K562 (cell line): ENCODE measurements at regions not wholly inside any gene's neighbourhood (a gene's known extent, or its start where the extent isn't known, plus 50 kb on each side); places are given as distances from the start of the nearest gene placed in this dataset.

ENCODE experiments used
- ATAC-seq: fragments of 200-7000 bp; cut with Tn5 transposase; 3 replicates; pipeline ENCODE4 v1.9.1; 2020; ENCODE audit warnings: moderate library complexity
- BruUV-seq: library from RNA; stranded (reverse); fragments of 400-500 nt; replicated peaks from 2 replicates; lab custom pipeline; 2021; lab: Mats Ljungman, UMichigan
- CTCF ChIA-PET: fragments of 300-600 bp; formaldehyde crosslinking; extraction: SDS; loops from one replicate; lab custom pipeline; 2021; ENCODE audit warnings: low intra/inter-chr PET ratio; lab: Yijun Ruan, JAX
- POLR2A ChIA-PET: fragments of 300-600, 350-650 bp; sonication (Branson Sonifier 250); formaldehyde crosslinking; extraction: SDS; loops from one replicate; lab custom pipeline; 2021; ENCODE audit warnings: antibody characterized with exemption, inconsistent platforms; lab: Yijun Ruan, JAX
- DNase-seq, 4 experiments: peaks; one replicate each; pipeline versions ENCODE4 v3.0.0 to v3.0.0-alpha.2; 2011 to 2018; ENCODE audit warnings: low spot score in 3 of 4, mixed read lengths in 3 of 4; ENCODE audit errors: extremely low read depth in 1 of 4
- FAIRE-seq: peaks from 2 replicates; lab custom pipeline; 2011; peaks lifted over from hg19 to GRCh38; lab: Jason Lieb, UNC
- H2AFZ ChIP-seq: 2 replicates; pipeline ENCODE4 v1.6.0; 2011; ENCODE audit warnings: low read depth, low read length, control low read depth, inconsistent platforms
- H3K27ac ChIP-seq: fragments of 200-600 bp; 3 replicates; pipeline ENCODE4 v1.8.0; 2011; ENCODE audit warnings: low read depth, mild to moderate bottlenecking, control low read depth, inconsistent platforms, low read length, moderate library complexity, mixed read lengths; ENCODE audit errors: extremely low read depth
- H3K27me3 ChIP-seq, 2 experiments: fragments of 300-600 bp in 1 of 2; 2 replicates in 1 of 2; 3 replicates in 1 of 2; pipeline versions ENCODE4 v1.6.0 to v1.8.0; 2011; ENCODE audit warnings: inconsistent platforms in 2 of 2, low read length in 2 of 2, mild to moderate bottlenecking in 1 of 2, mixed read lengths in 1 of 2, moderate library complexity in 1 of 2; ENCODE audit not compliant: control insufficient read depth in 2 of 2, insufficient read depth in 2 of 2
- H3K36me3 ChIP-seq: fragments of 300-600 bp; 3 replicates; pipeline ENCODE4 v1.8.0; 2011; ENCODE audit warnings: mild to moderate bottlenecking, low read length, inconsistent platforms; ENCODE audit not compliant: control insufficient read depth, insufficient read depth
- H3K4me1 ChIP-seq, 2 experiments: fragments of 200-600 bp in 1 of 2; replicated peaks in 1 of 2; 2 replicates in 1 of 2; 3 replicates in 1 of 2; pipeline versions ENCODE4 v1.5.1 to v1.8.0; 2011; ENCODE audit warnings: inconsistent platforms in 2 of 2, low read length in 2 of 2, mild to moderate bottlenecking in 1 of 2, mixed read lengths in 1 of 2, moderate library complexity in 1 of 2; ENCODE audit not compliant: control insufficient read depth in 2 of 2, insufficient read depth in 2 of 2
- H3K4me2 ChIP-seq: 2 replicates; pipeline ENCODE4 v1.6.1; 2011; ENCODE audit warnings: low read length, control low read depth, inconsistent platforms, mixed read lengths; ENCODE audit not compliant: insufficient read depth
- H3K4me3 ChIP-seq: fragments of 200-600 bp; sonication (generic), shearing (Covaris generic); 2 replicates; pipeline ENCODE4 v1.5.1; 2016; ENCODE audit warnings: control low read depth, inconsistent platforms
- H3K79me2 ChIP-seq: fragments of 200-600 bp; 3 replicates; pipeline ENCODE4 v1.8.0; 2011; ENCODE audit warnings: low read length, inconsistent platforms; ENCODE audit not compliant: control insufficient read depth, insufficient read depth
- H3K9ac ChIP-seq, 2 experiments: 2 replicates each; pipeline versions ENCODE4 v1.6.0 to v1.6.1; 2011; ENCODE audit warnings: low read depth in 2 of 2, low read length in 2 of 2, control low read depth in 1 of 2, inconsistent platforms in 1 of 2, mild to moderate bottlenecking in 1 of 2, mixed read lengths in 1 of 2; ENCODE audit not compliant: insufficient read depth in 1 of 2
- H3K9me1 ChIP-seq: one replicate; pipeline ENCODE4 v1.6.0; 2011; ENCODE audit warnings: inconsistent platforms, mild to moderate bottlenecking, low read length, moderate library complexity; ENCODE audit not compliant: control insufficient read depth, insufficient read depth
- H3K9me3 ChIP-seq: replicated peaks from 2 replicates; pipeline ENCODE4 v1.5.1; 2011; ENCODE audit warnings: low read depth, low read length, inconsistent platforms; ENCODE audit not compliant: control insufficient read depth, insufficient read depth
- H4K20me1 ChIP-seq: replicated peaks from 2 replicates; pipeline ENCODE4 v1.6.1; 2011; ENCODE audit warnings: low read length, inconsistent platforms, mixed read lengths; ENCODE audit not compliant: control insufficient read depth, insufficient read depth
- BRD4 ChIP-seq: fragments of 200-600 bp; sonication (generic); IDR thresholded peaks from 2 replicates; pipeline ENCODE4 v1.6.1; 2017; ENCODE audit warnings: inconsistent platforms
- EWSR1 ChIP-seq: fragments of 450-650 bp; IDR thresholded peaks from 2 replicates; pipeline ENCODE4 v1.6.1; 2018; ENCODE audit warnings: borderline replicate concordance, mild to moderate bottlenecking, low read depth, moderate library complexity; ENCODE audit not compliant: partially characterized antibody
- FOXA3 ChIP-seq, 2 experiments: fragments of 450-650 bp in 1 of 2; sonication (generic) in 1 of 2; formaldehyde crosslinking; IDR thresholded peaks in 1 of 2; conservative IDR thresholded peaks in 1 of 2; 2 replicates each; pipeline versions ENCODE4 v1.4.0 to v1.8.0; 2020 to 2022; ENCODE audit warnings: mild to moderate bottlenecking in 2 of 2, missing genetic modification reagents in 1 of 2
- ID3 ChIP-seq, 2 experiments: fragments of 250-450 bp in 1 of 2; fragments of 450-650 bp in 1 of 2; sonication (Bioruptor Pico) in 1 of 2; IDR thresholded peaks; 2 replicates each; pipeline versions ENCODE4 v1.6.1 to v1.8.0; 2016 to 2021; ENCODE audit warnings: mild to moderate bottlenecking in 2 of 2, moderate library complexity in 2 of 2, missing compliant biosample characterization in 1 of 2, missing genetic modification characterization in 1 of 2
- ILF3 ChIP-seq: fragments of 450-650 bp; IDR thresholded peaks from 2 replicates; pipeline ENCODE4 v1.6.1; 2018; ENCODE audit warnings: antibody characterized with exemption, mild to moderate bottlenecking, moderate library complexity, borderline replicate concordance
- NCOA4 ChIP-seq: fragments of 450-650 bp; IDR thresholded peaks from 2 replicates; pipeline ENCODE4 v1.6.1; 2018; ENCODE audit warnings: mild to moderate bottlenecking; ENCODE audit not compliant: partially characterized antibody
- PHF20 ChIP-seq: fragments of 450-650 bp; IDR thresholded peaks from 2 replicates; pipeline ENCODE4 v1.6.1; 2018; ENCODE audit not compliant: partially characterized antibody
- TCF15 ChIP-seq: fragments of 250-450 bp; sonication (Bioruptor Pico); IDR thresholded peaks from 2 replicates; pipeline ENCODE4 v1.8.0; 2022; ENCODE audit warnings: moderate library complexity, mild to moderate bottlenecking, inconsistent platforms
- ZNF143 ChIP-seq: sonication (generic); formaldehyde crosslinking; IDR thresholded peaks from 2 replicates; pipeline ENCODE4 v1.9.0; 2022; ENCODE audit warnings: mild to moderate bottlenecking, missing genetic modification reagents
- ZNF583 ChIP-seq: fragments of 250-450 bp; sonication (Bioruptor Pico); IDR thresholded peaks from 2 replicates; pipeline ENCODE4 v1.4.0; 2020
- WGBS: fragments of 100-300 bp; shearing (Covaris generic); methylation state at CpG from one replicate; pipeline ENCODE4 v1.1.6; 2016; ENCODE audit warnings: low coverage, mixed read lengths; ENCODE audit not compliant: insufficient coverage; ENCODE audit errors: missing lambda C conversion rate; 5-methylcytosine and 5-hydroxymethylcytosine counted together
- in situ Hi-C: fragments of 300-500 bp; cut with MboI; formaldehyde crosslinking; loops from 4 replicates; pipeline ENCODE4 v1.15.0; 2018; ENCODE audit warnings: inconsistent platforms, mixed read lengths
- intact Hi-C: fragments of 100-400 bp; cut with micrococcal nuclease; formaldehyde crosslinking; loops from 2 replicates; pipeline ENCODE4 v1.14.2; 2022

GRCh38 chr12:92434607-92435025, 268.2 kb upstream of the PLEKHG7 start (continued):
- TF ChIP-seq ILF3 = no peak

GRCh38 chr12:92432724-92433441, 269.9 kb upstream of the PLEKHG7 start:
- ATAC-seq (no peak), FAIRE-seq (no peak)
- TF ChIP-seq ID3 (CRISPR knock-in tag; IDR thresholded peaks at IDR 0.05) (no peak), ID3 (tag; IDR thresholded peaks at IDR 0.05) (no peak), FOXA3 (CRISPR knock-in tag; conservative IDR thresholded peaks at IDR 0.05 in 1 of 2, IDR thresholded peaks at IDR 0.05 in 1 of 2) (no peak), ZNF583 (CRISPR knock-in tag) (no peak), PHF20 (no peak), BRD4 (no peak), TCF15 (CRISPR knock-in tag) (no peak), NCOA4 (no peak), EWSR1 (no peak), ZNF143 (CRISPR knock-in tag) (no peak)

More at GRCh38 chr12:92432724-92433441, 269.9 kb upstream of the PLEKHG7 start:
- Histone ChIP-seq H4K20me1 (no peaks in the 10 kb centered on the region), H3K9me3 (no peaks in the 10 kb centered on the region), H3K4me1 (peaks cover 0 to 3% of the 10 kb centered on the region in 2 experiments; a peak in 2 of 5 replicates), H3K4me3 (no peak overlapping the region), H3K4me2 (no peak overlapping the region), H3K27me3 (no peaks in the 10 kb centered on the region), H3K27ac (no peak overlapping the region), H3K36me3 (no peaks in the 10 kb centered on the region), H3K9ac (no peak overlapping the region), H3K9me1 (no peaks in the 10 kb centered on the region), H3K79me2 (no peaks in the 10 kb centered on the region), H2AFZ (0 out of 2 replicates have a peak overlapping the region, but pooled peaks have one; percentile 11)
- no TSS peak for BruUV-seq
- in situ Hi-C loops = no loop called here
- DNase-seq = no peak
- ChIA-PET CTCF (no interaction called here), POLR2A (interaction anchor here (0.9 to 1.2 kb wide), 2 partner anchors 29 to 287 kb away, joined by 3 to 4 read pairs; partner anchors contain the start of gene BTG1)
- intact Hi-C loops = no loop called here
- 30% methylated on average over 4 of the region's 4 CpGs for WGBS
